ENCODE measurements at regions not wholly inside any gene's neighbourhood (a gene's known extent, or its start where the extent isn't known, plus 50 kb on each side); places are given as distances from the start of the nearest gene placed in this dataset.

DNA sequence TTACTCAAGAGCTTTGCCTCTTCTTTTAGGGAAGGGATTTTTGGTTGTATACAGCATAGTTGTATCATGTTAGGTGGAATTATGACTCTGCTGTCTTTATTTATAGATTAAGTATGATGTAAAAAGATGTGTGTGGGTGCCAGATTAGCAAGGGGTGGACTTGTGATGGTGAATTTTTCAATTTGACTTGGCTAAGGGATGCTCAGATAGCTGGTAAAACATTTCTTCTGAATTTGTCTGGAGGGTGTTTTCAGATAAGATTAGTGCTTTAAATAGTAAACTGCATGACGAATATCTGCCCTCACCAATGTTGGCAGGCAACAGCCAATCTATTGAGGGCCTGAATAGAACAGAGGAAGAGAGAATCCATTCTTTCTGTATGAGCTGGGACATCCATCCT is 173.3 kb upstream of the TNFAIP3 start:
- no peak for ATAC-seq
- TF ChIP-seq, protein P1, sequence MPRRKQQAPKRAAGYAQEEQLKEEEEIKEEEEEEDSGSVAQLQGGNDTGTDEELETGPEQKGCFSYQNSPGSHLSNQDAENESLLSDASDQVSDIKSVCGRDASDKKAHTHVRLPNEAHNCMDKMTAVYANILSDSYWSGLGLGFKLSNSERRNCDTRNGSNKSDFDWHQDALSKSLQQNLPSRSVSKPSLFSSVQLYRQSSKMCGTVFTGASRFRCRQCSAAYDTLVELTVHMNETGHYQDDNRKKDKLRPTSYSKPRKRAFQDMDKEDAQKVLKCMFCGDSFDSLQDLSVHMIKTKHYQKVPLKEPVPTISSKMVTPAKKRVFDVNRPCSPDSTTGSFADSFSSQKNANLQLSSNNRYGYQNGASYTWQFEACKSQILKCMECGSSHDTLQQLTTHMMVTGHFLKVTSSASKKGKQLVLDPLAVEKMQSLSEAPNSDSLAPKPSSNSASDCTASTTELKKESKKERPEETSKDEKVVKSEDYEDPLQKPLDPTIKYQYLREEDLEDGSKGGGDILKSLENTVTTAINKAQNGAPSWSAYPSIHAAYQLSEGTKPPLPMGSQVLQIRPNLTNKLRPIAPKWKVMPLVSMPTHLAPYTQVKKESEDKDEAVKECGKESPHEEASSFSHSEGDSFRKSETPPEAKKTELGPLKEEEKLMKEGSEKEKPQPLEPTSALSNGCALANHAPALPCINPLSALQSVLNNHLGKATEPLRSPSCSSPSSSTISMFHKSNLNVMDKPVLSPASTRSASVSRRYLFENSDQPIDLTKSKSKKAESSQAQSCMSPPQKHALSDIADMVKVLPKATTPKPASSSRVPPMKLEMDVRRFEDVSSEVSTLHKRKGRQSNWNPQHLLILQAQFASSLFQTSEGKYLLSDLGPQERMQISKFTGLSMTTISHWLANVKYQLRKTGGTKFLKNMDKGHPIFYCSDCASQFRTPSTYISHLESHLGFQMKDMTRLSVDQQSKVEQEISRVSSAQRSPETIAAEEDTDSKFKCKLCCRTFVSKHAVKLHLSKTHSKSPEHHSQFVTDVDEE (CRISPR knock-in tag; IDR thresholded peaks at IDR 0.05), result no peak
- TF ChIP-seq CSDC2 (CRISPR knock-in tag; IDR thresholded peaks at IDR 0.05) (no peak), OSR1 (CRISPR knock-in tag; IDR thresholded peaks at IDR 0.05) (no peak), ZNF8 (CRISPR knock-in tag; IDR thresholded peaks at IDR 0.05) (no peak), GLIS3 (CRISPR knock-in tag; IDR thresholded peaks at IDR 0.05) (no peak), ZC3H10 (CRISPR knock-in tag; IDR thresholded peaks at IDR 0.05) (no peak), TCF4 (CRISPR knock-in tag; IDR thresholded peaks at IDR 0.05; ENCODE audit: borderline replicate concordance) (no peak)

GRCh38 chr6:137696765-137697164 is 170.3 kb upstream of the TNFAIP3 start:
- ATAC-seq, result no peak
- TF ChIP-seq, protein P2, sequence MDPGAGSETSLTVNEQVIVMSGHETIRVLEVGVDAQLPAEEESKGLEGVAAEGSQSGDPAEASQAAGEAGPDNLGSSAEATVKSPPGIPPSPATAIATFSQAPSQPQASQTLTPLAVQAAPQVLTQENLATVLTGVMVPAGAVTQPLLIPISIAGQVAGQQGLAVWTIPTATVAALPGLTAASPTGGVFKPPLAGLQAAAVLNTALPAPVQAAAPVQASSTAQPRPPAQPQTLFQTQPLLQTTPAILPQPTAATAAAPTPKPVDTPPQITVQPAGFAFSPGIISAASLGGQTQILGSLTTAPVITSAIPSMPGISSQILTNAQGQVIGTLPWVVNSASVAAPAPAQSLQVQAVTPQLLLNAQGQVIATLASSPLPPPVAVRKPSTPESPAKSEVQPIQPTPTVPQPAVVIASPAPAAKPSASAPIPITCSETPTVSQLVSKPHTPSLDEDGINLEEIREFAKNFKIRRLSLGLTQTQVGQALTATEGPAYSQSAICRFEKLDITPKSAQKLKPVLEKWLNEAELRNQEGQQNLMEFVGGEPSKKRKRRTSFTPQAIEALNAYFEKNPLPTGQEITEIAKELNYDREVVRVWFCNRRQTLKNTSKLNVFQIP (CRISPR knock-in tag; IDR thresholded peaks at IDR 0.05; ENCODE audit: borderline replicate concordance, low read depth), result no peak
- no peak for TF ChIP-seq ZC3H10 (CRISPR knock-in tag; IDR thresholded peaks at IDR 0.05)
- TF ChIP-seq, protein P1 (CRISPR knock-in tag; IDR thresholded peaks at IDR 0.05), result no peak
- no peak for TF ChIP-seq SNAI2 (CRISPR knock-in tag; IDR thresholded peaks at IDR 0.05)
- TF ChIP-seq OSR1 (CRISPR knock-in tag; IDR thresholded peaks at IDR 0.05), result no peak

GRCh38 chr6:137697267-137697938 is 169.7 kb upstream of the TNFAIP3 start:
- no peak for ATAC-seq
- TF ChIP-seq, protein P3, sequence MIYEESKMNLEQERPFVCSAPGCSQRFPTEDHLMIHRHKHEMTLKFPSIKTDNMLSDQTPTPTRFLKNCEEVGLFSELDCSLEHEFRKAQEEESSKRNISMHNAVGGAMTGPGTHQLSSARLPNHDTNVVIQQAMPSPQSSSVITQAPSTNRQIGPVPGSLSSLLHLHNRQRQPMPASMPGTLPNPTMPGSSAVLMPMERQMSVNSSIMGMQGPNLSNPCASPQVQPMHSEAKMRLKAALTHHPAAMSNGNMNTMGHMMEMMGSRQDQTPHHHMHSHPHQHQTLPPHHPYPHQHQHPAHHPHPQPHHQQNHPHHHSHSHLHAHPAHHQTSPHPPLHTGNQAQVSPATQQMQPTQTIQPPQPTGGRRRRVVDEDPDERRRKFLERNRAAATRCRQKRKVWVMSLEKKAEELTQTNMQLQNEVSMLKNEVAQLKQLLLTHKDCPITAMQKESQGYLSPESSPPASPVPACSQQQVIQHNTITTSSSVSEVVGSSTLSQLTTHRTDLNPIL (CRISPR knock-in tag; IDR thresholded peaks at IDR 0.05; ENCODE audit: low read depth), result no peak
- TF ChIP-seq SNAI2 (CRISPR knock-in tag; IDR thresholded peaks at IDR 0.05), result no peak
- no peak for TF ChIP-seq PATZ1 (CRISPR knock-in tag; IDR thresholded peaks at IDR 0.05; ENCODE audit: borderline replicate concordance)
- TF ChIP-seq ZNF565 (CRISPR knock-in tag; conservative IDR thresholded peaks at IDR 0.05; ENCODE audit: low read depth), result no peak
- no peak for TF ChIP-seq ESRRG (CRISPR knock-in tag; IDR thresholded peaks at IDR 0.05)
- no peak for TF ChIP-seq GLIS3 (CRISPR knock-in tag; IDR thresholded peaks at IDR 0.05)
- no peak for TF ChIP-seq BACH2 (CRISPR knock-in tag; IDR thresholded peaks at IDR 0.05; ENCODE audit: borderline replicate concordance)
- no peak for TF ChIP-seq ZNF70 (CRISPR knock-in tag; IDR thresholded peaks at IDR 0.05)
- no peak for TF ChIP-seq TCF4 (CRISPR knock-in tag; IDR thresholded peaks at IDR 0.05; ENCODE audit: borderline replicate concordance)
- TF ChIP-seq ISL1 (CRISPR knock-in tag; IDR thresholded peaks at IDR 0.05), result no peak
- TF ChIP-seq TOX (CRISPR knock-in tag; IDR thresholded peaks at IDR 0.05; ENCODE audit: borderline replicate concordance), result no peak
- no peak for TF ChIP-seq ZNF8 (CRISPR knock-in tag; IDR thresholded peaks at IDR 0.05)
- TF ChIP-seq, protein P2 (CRISPR knock-in tag; IDR thresholded peaks at IDR 0.05; ENCODE audit: borderline replicate concordance, low read depth), result no peak
